GM23338 (cell line): ENCODE measurements at regions not wholly inside any gene's neighbourhood (a gene's known extent, or its start where the extent isn't known, plus 50 kb on each side); places are given as distances from the start of the nearest gene placed in this dataset.

ENCODE experiments used
- ATAC-seq: fragments of 200-7000 bp; cut with Tn5 transposase; 3 replicates; pipeline ENCODE4 v1.9.1; 2020
- DNase-seq: peaks from one replicate; pipeline ENCODE4 v3.0.0-alpha.2; 2015; ENCODE audit warnings: low spot score
- H2AFZ ChIP-seq: fragments of 200-600 bp; sonication (generic); 2 replicates; pipeline ENCODE4 v1.8.0; 2016; ENCODE audit warnings: antibody characterized with exemption, mild to moderate bottlenecking, moderate library complexity
- H3F3A ChIP-seq: fragments of 200-600 bp; sonication (generic); replicated peaks from 2 replicates; pipeline ENCODE4 v1.8.0; 2017; ENCODE audit warnings: antibody characterized with exemption, mixed run types, low read depth
- H3K27ac ChIP-seq: fragments of 200-600 bp; sonication (generic); 2 replicates; pipeline ENCODE4 v1.6.1; 2016; ENCODE audit warnings: low read depth
- H3K27me3 ChIP-seq: fragments of 200-600 bp; sonication (generic); 2 replicates; pipeline ENCODE4 v1.8.0; 2016; ENCODE audit warnings: mild to moderate bottlenecking, mixed run types, moderate library complexity; ENCODE audit not compliant: insufficient read depth
- H3K36me3 ChIP-seq: fragments of 200-600 bp; sonication (generic); 2 replicates; pipeline ENCODE4 v1.8.0; 2016; ENCODE audit warnings: mild to moderate bottlenecking; ENCODE audit not compliant: insufficient read depth
- H3K4me1 ChIP-seq: fragments of 200-600 bp; sonication (generic); 2 replicates; pipeline ENCODE4 v1.8.0; 2016; ENCODE audit warnings: mild to moderate bottlenecking, moderate library complexity; ENCODE audit not compliant: insufficient read depth
- H3K4me2 ChIP-seq: fragments of 200-600 bp; sonication (generic); 2 replicates; pipeline ENCODE4 v1.7.1; 2017; ENCODE audit warnings: mixed run types
- H3K4me3 ChIP-seq: fragments of 200-600 bp; sonication (generic); 2 replicates; pipeline ENCODE4 v1.6.1; 2016; ENCODE audit warnings: mixed run types
- H3K79me2 ChIP-seq: fragments of 200-600 bp; sonication (generic); replicated peaks from 2 replicates; pipeline ENCODE4 v1.8.0; 2017; ENCODE audit warnings: mild to moderate bottlenecking; ENCODE audit not compliant: insufficient read depth
- H3K9me2 ChIP-seq: fragments of 200-600 bp; sonication (generic); 2 replicates; pipeline ENCODE4 v1.8.0; 2017; ENCODE audit not compliant: insufficient read depth
- H4K20me1 ChIP-seq: fragments of 200-600 bp; sonication (generic); replicated peaks from 2 replicates; pipeline ENCODE4 v1.8.0; 2017; ENCODE audit warnings: mild to moderate bottlenecking; ENCODE audit not compliant: insufficient read depth
- H3K27ac Mint-ChIP-seq: 2 replicates; pipeline ENCODE4 v1.8.0; 2020; ENCODE audit warnings: inconsistent platforms, mild to moderate bottlenecking, moderate library complexity, mixed read lengths
- H3K27me3 Mint-ChIP-seq: 3 replicates; pipeline ENCODE4 v1.8.0; 2022; ENCODE audit warnings: low read depth, mild to moderate bottlenecking, moderate library complexity, mixed read lengths, inconsistent platforms; ENCODE audit not compliant: insufficient read depth, poor library complexity
- H3K36me3 Mint-ChIP-seq: 3 replicates; pipeline ENCODE4 v1.8.0; 2021; ENCODE audit warnings: low read depth, mild to moderate bottlenecking, inconsistent platforms, moderate library complexity, mixed read lengths
- H3K4me1 Mint-ChIP-seq: 3 replicates; pipeline ENCODE4 v1.8.0; 2020; ENCODE audit warnings: mild to moderate bottlenecking, inconsistent platforms, mixed read lengths
- H3K4me3 Mint-ChIP-seq: 3 replicates; pipeline ENCODE4 v1.8.0; 2021; ENCODE audit warnings: moderate library complexity, mild to moderate bottlenecking, inconsistent platforms, mixed read lengths
- H3K9me3 Mint-ChIP-seq: 3 replicates; pipeline ENCODE4 v1.8.0; 2020; ENCODE audit warnings: moderate library complexity, mild to moderate bottlenecking, inconsistent platforms, mixed read lengths
- CREB1 ChIP-seq: fragments of 250-450 bp; sonication (Bioruptor Pico); IDR thresholded peaks from 2 replicates; pipeline ENCODE4 v1.5.0; 2020; ENCODE audit warnings: low read depth, mild to moderate bottlenecking, moderate library complexity
- ETS1 ChIP-seq: IDR thresholded peaks from 2 replicates; pipeline ENCODE4 v1.6.1; 2016; ENCODE audit warnings: antibody characterized with exemption
- EZH2phosphoT487 ChIP-seq: fragments of 200-600 bp; sonication (generic); IDR thresholded peaks from one replicate; pipeline ENCODE4 v1.8.1; 2018; ENCODE audit warnings: antibody characterized with exemption; ENCODE audit not compliant: unreplicated experiment
- JUNB ChIP-seq: IDR thresholded peaks from one replicate; pipeline ENCODE4 v1.6.1; 2016; ENCODE audit warnings: antibody characterized with exemption; ENCODE audit not compliant: unreplicated experiment
- NANOG ChIP-seq: IDR thresholded peaks from 2 replicates; pipeline ENCODE4 v1.6.1; 2016; ENCODE audit warnings: antibody characterized with exemption, borderline replicate concordance
- POLR2AphosphoS5 ChIP-seq: IDR thresholded peaks from 2 replicates; pipeline ENCODE4 v1.6.1; 2016; ENCODE audit warnings: antibody characterized with exemption, low read depth
- STAT1 ChIP-seq: IDR thresholded peaks from one replicate; pipeline ENCODE4 v1.6.1; 2016; ENCODE audit warnings: antibody characterized with exemption; ENCODE audit not compliant: unreplicated experiment
- ZNF462 ChIP-seq: fragments of 250-450 bp; sonication (Bioruptor Pico); IDR thresholded peaks from 2 replicates; pipeline ENCODE4 v1.5.0; 2020; ENCODE audit warnings: mild to moderate bottlenecking, moderate library complexity

GRCh38 chr16:50856991-50857390, 115.1 kb downstream of the CYLD start:
- DNase-seq: no peak
- Histone ChIP-seq H3K36me3 (no peaks in the 10 kb centered on the region), H3K9me2 (no peaks in the 10 kb centered on the region), H3K4me3 (no peak overlapping the region), H3K79me2 (no peaks in the 10 kb centered on the region), H3F3A (no peaks in the 10 kb centered on the region), H3K27me3 (no peaks in the 10 kb centered on the region), H4K20me1 (no peaks in the 10 kb centered on the region), H3K27ac (no peak overlapping the region), H3K4me1 (no peaks in the 10 kb centered on the region), H2AFZ (no peak overlapping the region), H3K4me2 (no peak overlapping the region)
- ATAC-seq: no peak
- Mint-ChIP-seq H3K27ac (no peak overlapping the region), H3K27me3 (no peaks in the 10 kb centered on the region), H3K4me3 (no peak overlapping the region), H3K36me3 (no peaks in the 10 kb centered on the region), H3K4me1 (peaks cover 5% of the 10 kb centered on the region; the same call in 2 of the 3 replicates), H3K9me3 (peaks cover 2% of the 10 kb centered on the region; the same call in 2 of the 3 replicates)
- TF ChIP-seq NANOG (no peak), EZH2phosphoT487 (no peak)

- no peaks in the 10 kb centered on the region for H3K9me2 ChIP-seq
- H3K36me3 ChIP-seq: no peaks in the 10 kb centered on the region
- Mint-ChIP-seq H3K9me3 (peaks cover 2% of the 10 kb centered on the region; the same call in 1 of the 3 replicates), H3K4me3 (no peak overlapping the region), H3K36me3 (no peaks in the 10 kb centered on the region), H3K27ac (no peak overlapping the region), H3K4me1 (peaks cover 4% of the 10 kb centered on the region; the same call in 2 of the 3 replicates), H3K27me3 (no peaks in the 10 kb centered on the region)
- DNase-seq (no peak), ATAC-seq (no peak)
- H4K20me1 ChIP-seq: no peaks in the 10 kb centered on the region
- TF ChIP-seq EZH2phosphoT487 (no peak), CREB1 (CRISPR knock-in tag) (no peak), JUNB (no peak), POLR2AphosphoS5 (no peak), STAT1 (no peak), ETS1 (no peak), ZNF462 (CRISPR knock-in tag) (no peak)
- H3K27me3 ChIP-seq: no peaks in the 10 kb centered on the region
- H3F3A ChIP-seq: no peaks in the 10 kb centered on the region
- no peak overlapping the region for H3K4me3 ChIP-seq
- no peak overlapping the region for H2AFZ ChIP-seq
- no peak overlapping the region for H3K4me2 ChIP-seq
- H3K79me2 ChIP-seq: no peaks in the 10 kb centered on the region
- no peak overlapping the region for H3K27ac ChIP-seq
- H3K4me1 ChIP-seq: no peaks in the 10 kb centered on the region
Measured at GRCh38 chr16:50853329-50853728, 111.4 kb downstream of the CYLD start.
